HG02884 (cell line): ENCODE measurements at regions not wholly inside any gene's neighbourhood (a gene's known extent, or its start where the extent isn't known, plus 50 kb on each side); places are given as distances from the start of the nearest gene placed in this dataset.
"Not testable (repeated sequence)": the region's sequence is repeated elsewhere in the genome, so short reads cannot be mapped to it uniquely, and the experiment has no call there.

Experiments used
- ATAC-seq: cut with Tn5 transposase; IDR thresholded peaks from one replicate; pipeline ENCODE4 v1.9.1; 2021; ENCODE audit warnings: mild to moderate bottlenecking, moderate library complexity; ENCODE audit not compliant: unreplicated experiment

DNA sequence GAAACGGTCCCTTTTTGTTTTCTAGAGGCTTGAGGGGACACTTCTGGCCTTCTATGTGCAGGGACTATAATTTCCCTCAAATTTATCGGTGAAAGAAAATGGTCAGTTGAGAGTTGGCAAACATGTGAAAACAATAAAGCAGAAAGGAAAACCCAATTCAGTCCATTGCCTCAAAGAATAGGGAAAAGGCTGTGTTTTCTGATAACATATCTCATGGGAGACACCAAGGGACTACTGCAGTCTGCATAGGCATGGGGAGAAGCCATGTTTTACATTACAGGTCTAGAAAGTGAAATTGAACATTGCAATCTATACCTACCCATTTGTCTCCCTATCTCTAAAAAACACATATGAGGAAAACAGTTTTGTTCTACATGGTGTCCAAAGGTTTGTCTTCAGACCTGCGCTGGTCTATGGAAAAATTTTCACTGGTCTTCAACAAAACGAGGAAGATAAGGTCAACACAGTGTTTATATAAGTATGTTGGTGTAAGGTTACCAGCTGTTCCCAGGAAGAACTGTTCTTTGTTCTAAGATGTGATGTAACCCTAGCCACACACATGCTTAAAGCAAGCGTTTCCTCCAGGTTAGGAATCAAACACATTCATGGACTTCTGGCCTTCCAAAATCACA, 179.7 kb downstream of the MREG start:
- ATAC-seq, result no peak

DNA sequence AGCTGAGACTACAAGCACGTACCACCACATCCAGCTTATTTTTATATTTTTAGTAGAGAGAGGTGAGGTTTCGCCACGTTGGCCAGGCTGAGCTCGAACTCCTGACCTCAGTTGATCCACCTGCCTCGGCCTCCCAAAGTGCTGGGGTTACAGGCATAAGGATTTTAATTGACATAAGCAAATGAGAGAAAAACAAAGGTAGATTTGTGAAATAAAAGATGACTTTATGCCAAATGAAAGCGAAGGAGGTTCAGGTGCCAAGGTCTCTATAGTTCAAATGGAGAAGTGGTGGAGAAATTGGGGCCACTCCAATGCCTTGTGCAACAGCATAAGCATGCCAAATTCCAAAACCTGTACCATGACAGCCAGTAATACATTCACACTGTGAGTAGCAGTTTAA, 180.6 kb downstream of the MREG start:
- no peak for ATAC-seq

DNA sequence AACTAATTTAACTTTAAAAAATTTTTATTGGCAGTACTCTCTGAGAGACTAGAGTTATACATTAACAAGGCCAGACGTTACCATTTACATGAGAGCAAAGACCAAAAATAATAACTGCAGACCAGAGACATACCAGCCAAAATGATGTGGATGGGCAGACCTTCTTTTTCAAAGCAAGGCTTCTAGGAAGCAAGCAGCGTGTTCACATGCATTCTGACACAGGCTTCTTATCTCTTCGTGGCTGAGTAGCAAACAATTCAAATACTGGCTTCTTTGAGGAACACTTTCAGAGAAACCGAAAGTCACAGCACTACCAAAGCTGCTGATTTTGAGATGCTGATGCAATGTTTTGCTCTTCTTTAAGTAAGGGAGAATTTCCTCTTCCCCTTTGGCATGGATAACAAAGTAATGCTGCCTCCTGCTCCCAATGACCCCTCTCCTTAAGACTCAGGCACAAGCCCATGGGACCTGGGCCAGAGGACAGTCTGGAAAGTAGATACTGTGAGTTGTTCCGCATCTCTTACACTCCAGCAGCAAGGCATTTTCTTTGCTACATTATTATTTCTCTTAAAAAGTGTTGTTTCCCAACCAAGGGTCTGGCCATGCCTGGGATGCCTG, 181.9 kb downstream of the MREG start:
- ATAC-seq, result no peak

DNA sequence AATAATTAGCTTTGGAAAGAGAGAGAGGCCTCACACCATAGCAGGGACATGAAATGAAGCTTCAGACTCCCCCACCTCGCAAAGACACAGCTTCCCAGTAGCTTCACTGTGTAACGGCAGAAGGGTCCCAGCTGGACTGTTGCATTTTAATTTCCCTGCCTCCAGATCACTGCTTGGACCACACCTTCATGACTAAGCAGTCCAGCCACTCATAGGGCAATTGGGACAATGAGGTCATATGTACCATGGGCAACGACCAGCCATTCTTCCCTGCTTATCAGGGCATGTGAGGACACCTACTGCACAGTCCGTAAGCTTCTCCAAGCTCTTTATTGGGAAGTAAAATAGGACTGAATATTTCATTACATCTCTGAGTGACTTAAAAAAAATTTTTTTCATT, 183.0 kb downstream of the MREG start:
- no peak for ATAC-seq

DNA sequence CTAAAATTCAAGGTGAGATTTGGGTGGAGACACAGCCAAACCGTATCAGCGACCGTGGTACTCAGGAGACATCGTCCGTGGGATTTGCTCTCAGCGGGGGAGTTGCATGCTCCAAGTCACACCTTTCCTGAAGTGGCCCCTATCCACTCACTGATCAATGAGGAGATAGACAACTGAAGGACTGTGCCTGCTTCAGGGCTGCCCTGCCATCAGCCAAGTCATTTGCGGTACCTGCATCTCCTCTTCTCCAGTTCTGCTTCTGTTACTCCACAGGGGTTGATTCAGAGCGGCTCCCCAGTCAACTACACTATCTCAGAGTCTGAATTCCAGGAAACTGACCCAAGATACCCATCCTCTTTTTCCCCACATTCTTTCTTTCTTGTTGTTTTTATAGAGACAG, 184.1 kb downstream of the MREG start:
- no peak for ATAC-seq

DNA sequence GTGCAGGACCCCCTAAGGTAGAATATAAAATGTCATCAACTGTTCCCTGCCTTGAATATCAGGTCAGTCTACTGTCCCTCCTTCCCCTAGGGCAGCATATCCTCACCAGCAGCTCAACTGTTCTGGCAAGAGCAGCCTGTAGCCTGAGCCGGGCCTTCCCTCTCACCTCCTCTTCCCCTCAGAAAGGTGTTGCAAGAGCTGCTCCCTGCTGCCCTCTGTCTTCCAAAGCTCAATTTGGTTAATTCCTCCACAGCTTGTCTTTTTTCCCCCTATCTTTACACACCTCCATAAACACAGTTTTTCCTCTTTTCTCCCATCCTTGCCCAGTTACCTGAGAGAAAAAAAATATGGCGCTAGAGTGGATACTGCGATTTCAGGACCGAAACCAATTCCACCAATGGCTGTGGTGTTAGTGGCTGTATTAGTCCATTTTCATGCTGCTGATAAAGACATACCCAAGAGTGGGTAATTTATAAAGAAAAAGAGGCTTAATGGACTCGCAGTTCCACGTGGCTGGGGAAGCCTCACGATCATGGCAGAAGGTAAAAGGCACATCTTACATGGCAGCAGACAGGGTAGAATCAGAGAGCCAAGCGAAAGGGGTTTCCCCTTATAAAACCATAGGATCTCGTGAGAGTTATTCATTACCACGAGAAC, 184.7 kb downstream of the MREG start:
- peak; percentile 98 for ATAC-seq

DNA sequence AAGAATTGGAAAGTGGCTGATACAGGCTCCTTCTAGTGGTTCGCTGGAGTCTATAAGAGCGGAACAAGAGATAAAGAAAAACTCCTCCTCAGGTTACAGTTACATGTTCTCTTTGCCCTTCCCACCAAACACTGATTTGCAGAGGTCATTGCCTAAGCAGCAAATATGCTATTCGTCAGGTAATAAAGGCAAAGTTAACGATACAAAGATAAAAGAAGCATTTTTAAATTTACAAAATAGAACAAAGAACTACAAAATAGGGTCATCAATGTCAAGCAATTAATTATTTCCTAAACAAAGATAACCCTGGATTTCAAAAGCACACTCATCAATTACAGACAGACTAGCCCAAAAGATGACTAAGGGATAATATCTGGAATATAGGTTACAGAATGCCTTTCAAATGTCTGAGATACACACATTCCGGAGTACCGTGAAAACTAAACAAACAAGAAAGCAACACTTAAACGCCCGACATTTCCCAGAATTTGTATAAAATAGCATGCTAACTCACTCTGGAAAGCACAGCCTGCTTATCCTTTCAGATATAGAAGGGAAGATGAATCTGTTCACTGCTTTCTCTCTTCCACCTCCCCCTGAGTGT, 186.4 kb downstream of the MREG start:
- ATAC-seq, result no peak

DNA sequence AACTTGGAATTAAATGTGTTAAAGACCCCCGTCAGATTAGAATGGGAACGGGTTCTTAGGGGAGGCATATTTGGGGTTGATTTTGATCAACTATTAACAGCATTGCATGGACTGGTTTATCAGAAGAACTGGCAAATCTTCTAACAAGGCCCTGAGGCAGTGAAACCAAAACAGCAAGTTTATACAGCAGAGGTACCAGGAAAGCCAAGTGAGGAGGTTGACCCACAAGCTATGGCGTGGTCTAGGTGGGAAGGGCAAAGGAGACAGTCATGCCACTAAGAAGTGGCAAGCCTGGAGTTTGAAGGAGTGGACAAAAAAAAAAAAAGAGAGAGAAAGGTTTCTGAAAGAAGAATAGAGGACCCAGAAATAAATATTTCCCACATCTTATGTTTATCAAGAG, 187.0 kb downstream of the MREG start:
- ATAC-seq, result no peak

DNA sequence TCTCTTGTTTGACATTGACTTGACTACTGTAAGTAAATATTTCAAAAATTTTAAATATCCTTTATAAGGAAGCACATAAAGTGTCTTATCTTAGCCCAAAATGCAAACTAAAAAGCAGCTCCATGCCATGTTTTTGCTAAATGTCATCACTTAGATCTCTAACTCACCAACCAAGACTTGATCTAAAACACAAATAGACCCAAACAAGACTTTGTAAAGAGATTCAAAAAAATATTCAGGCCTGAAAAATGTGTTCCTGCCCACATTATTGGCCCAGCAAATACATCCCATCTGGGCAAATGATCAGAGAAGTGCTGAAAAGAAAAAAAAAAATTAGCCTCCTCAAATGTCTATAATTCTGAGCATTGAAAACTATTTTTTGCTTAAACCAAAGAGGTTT, 187.6 kb downstream of the MREG start:
- no peak for ATAC-seq

DNA sequence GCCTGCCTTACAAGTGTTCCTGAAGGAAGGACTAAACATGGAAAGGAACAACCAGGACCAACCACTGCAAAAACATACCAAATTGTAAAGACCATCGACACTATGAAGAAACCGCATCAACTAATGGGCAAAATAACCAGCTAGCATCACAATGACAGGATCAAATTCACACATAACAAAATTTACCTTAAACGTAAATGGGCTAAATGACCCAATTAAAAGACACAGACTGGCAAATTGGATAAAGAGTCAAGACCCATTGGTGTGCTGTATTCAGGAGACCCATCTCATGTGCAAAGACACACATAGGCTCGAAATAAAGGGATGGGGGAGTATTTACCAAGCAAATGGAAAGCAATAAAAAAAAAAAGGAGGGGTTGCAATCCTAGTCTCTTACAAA, 192.1 kb downstream of the MREG start:
- not testable (repeated sequence) for ATAC-seq

DNA sequence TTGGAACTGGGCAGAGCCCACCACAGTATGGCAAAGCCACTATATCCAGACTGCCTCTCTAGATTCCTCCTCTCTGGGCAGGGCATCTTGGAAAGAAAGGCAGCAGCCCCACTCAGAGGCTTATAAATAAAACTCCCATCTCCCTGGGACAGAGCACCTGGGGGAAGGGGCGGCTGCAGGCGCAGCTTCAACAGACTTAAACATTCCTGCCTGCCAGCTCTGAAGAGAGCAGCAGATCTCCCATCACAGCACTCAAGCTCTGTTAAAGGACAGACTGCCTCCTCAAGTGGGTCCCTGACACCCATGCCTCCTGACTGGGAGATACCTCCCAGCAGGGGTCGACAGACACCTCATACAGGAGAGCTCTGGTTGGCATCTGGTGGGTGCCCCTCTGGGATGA, 193.6 kb downstream of the MREG start:
- ATAC-seq, result not testable (repeated sequence)

DNA sequence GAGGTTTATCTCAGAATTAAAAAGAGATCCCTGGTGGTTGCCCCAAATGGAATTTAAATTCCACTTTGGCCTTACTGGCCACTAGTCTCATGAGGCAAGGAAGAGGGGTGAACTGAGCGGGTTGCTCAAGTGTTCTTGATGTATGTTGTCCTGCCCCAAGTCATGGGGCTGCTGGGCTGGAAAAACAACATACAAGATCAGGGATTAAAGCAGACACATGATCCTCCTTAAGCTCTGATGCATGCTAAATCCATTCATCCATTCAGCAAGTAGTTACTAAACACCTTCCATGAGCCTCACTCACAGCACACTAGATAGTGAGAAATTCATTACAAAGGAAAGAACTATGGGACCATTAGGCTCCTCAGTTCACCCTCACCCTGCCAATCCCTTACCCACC, 196.3 kb downstream of the MREG start:
- ATAC-seq, result no peak

DNA sequence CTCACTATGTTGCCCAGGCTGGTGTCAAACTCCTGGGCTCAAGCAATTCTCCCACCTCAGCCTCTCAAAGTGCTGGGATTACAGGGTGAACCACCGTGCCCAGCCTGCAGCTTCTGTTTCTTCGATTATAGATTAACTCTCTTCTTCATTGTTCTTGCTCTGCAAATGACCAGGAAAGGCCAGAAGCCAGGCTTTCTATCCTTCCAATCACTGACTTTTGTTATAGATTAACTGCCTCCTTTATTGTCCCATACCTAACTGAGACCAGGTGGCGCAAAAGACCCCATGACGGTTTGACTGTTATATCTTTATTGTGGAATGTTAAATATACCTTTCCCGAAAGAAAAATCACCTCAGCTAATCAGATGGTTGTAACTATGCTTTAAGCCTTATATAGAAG, 196.9 kb downstream of the MREG start:
- no peak for ATAC-seq

DNA sequence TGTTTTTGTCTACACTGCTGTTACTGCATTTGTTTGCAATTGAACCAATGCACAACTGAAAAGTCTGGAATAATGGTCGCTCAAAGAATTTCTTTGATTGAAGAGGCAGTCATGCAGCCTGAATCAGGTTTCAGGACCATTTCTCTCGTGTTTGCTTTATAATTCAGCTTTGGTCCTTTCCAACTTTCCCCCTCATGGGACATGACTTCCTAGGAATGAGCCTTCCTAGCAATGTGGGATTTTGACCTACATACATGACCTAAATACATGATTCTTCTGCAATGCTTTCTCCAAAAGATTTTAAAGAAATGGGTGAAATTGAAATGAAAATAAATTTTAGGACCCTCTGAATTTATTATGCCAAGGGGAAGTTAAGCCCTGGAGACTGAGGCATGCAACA, 197.4 kb downstream of the MREG start:
- no peak for ATAC-seq

DNA sequence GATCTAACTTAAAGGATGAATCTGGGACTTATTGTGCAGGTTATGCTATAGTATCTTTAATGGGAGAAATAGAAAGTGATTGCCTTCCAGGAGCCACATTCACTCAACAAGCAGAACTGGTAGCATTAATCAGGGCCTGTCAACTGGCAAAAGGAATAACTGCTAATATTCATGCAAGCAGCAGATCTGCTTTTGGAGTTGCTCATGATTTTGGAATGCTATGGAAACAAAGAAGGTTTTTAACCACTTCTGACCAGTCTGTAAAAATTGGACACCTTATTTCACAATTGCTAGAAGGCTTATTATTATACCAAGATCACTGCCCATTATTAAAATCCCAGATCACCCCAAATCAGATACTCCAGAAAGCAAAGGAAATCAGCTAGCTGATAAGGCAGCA, 200.4 kb downstream of the MREG start:
- ATAC-seq, result no peak

DNA sequence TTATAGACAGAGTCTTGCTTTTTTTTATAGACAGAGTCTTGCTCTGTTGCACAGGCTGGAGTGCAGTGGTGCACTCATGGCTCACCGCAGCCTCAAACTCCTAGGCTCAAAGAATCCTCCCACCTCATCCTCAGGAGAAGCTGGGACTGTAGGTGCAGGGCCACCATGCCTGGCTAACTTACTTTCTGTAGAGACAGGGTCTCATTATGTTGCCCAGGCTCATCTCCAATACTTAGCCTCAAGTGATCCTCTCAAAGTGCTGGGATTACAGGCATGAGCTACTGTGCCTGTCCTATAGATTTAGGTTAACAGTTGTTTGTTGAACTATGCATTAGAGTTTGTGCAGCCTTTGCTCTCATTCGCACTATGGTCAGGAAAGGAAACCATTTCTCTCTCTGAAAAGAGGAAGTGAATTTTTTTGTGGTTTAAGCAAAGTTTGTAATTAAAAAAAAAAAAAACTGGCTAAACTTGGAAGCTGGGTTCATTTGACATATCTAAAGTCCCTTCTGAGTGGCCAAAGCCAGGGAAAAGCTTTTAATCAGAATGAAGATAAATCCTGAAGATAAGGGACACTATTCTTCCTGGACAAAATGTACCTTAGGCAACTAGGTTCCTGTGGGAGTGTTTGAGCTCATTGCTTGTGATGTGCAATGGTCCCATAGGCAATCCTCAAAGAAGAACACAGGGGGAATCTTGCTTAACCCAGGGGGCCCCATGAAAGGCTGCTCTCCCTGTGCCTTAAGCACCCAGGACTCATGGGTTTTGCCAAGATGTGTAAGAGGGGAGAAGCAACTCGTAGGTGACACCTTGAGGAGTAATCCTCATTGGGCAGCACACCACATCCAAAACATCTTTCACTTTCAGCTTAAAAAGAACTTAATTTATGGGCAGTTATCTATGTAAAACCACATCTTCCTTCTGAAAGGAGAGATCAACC, 201.7 kb downstream of the MREG start:
- ATAC-seq, result peak; percentile 95

DNA sequence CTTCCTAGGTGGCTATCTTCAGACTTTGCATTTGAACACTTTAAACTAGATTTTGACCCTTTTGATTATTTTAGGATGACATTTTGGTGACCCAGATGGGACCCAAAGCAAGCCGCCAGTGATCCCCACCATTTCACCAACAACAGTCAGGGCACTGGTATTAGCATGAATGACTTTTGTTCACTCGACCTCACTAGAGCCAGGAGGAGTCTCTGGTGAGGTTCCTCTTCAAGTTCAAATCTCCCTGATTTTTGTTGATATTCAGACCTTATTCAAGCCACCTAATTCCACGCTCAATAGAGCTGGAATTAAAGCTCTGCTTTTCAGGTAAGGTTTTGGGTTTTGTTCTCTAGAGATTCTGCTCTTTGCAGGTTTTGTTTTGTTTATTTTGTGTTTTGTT, 202.3 kb downstream of the MREG start:
- peak; percentile 29 for ATAC-seq

DNA sequence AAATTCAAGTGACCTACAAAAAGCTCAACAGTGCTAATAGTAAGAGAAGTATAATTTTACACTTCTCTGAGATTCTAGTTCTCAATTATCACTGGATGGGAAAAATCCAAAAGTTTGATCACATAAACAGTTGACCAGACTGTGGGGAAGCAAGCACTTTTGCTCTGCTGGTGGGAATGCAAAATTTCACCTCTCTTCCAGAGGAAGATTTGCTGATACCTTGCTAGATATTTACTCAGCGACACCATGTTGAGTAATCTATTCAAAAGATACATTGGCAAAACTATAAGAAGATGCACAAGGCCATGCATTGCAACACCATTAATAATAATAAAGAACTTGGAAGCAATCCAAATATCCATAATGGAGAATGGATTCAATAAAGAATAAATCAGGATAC, 204.4 kb downstream of the MREG start:
- ATAC-seq, result no peak

DNA sequence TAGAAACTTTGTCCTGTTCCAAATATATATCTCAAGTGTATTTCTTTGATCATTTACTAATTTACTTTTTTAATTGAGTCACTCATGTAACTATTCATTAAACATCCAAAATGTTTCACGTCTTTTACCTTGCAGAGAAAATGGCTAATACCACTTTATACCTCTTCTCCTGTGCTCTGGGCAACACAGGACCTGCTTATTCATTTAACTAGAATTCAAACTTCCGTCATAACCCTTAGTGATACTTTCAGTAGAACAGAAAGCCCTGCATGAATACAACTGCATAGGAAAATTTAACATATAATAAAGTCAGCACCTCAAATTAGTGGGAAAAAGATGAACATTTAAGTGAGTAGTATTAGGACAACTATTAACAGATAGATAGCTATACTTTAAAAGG, 205.2 kb downstream of the MREG start:
- ATAC-seq, result no peak

DNA sequence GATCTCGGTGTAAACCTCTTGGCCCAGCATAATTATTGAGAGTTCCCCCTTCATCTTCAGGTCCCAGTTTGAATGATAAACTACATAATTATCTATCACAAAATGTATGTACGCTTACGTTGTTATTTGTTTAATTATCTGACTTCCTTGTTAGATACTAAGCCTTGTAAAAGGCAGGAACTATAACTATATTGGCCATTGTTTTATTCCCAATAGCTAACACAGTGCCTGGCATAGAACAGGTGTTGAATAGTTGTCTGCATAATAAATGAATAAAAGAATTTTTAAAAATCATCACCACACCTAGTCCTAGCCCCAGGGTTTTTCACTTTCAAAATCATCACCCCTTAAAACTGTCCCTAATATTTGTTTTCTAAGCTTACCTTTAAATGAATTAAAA, 207.9 kb downstream of the MREG start:
- ATAC-seq, result no peak

DNA sequence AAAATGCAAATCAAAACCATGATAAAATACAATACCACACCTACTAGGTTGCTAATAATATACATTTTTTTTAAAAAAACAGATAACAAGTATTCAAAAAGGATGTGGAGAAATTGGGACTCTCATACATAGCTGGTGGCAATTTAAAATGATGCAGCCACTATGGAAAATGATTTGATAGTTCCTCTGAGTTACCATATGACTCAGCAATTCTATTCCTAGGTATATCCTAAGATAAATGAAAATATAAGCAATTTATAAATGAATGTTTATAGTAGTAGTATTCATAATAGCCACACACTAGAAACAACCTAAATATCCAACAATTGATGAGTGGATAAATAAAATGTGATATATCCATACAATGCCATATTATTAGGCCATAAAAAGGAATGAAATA, 210.2 kb downstream of the MREG start:
- no peak for ATAC-seq
